Neural progenitor cell (in vitro differentiated cells): ENCODE measurements at regions not wholly inside any gene's neighbourhood (a gene's known extent, or its start where the extent isn't known, plus 50 kb on each side); places are given as distances from the start of the nearest gene placed in this dataset.
"Not testable (repeated sequence)": the region's sequence is repeated elsewhere in the genome, so short reads cannot be mapped to it uniquely, and the experiment has no call there.

Source experiments
- DNase-seq: peaks from one replicate; pipeline ENCODE4 v3.0.0-alpha.2; 2016; ENCODE audit warnings: low spot score
- H2AFZ ChIP-seq: fragments of 200-600 bp; sonication (generic); replicated peaks from 2 replicates; pipeline ENCODE4 v1.6.1; 2016; ENCODE audit warnings: antibody characterized with exemption
- H3F3A ChIP-seq: fragments of 200-600 bp; sonication (generic); 2 replicates; pipeline ENCODE4 v1.6.1; 2016; ENCODE audit warnings: antibody characterized with exemption, low read depth
- H3K27ac ChIP-seq: fragments of 200-600 bp; sonication (generic); 2 replicates; pipeline ENCODE4 v1.5.1; 2016; ENCODE audit warnings: mild to moderate bottlenecking
- H3K27me3 ChIP-seq: fragments of 200-600 bp; sonication (generic); 2 replicates; pipeline ENCODE4 v1.6.1; 2016; ENCODE audit warnings: mild to moderate bottlenecking, moderate library complexity
- H3K36me3 ChIP-seq: fragments of 200-600 bp; sonication (generic); 2 replicates; pipeline ENCODE4 v1.5.1; 2016
- H3K4me1 ChIP-seq: fragments of 200-600 bp; sonication (generic); 2 replicates; pipeline ENCODE4 v1.6.1; 2016; ENCODE audit warnings: mixed run types
- H3K4me2 ChIP-seq: fragments of 200-600 bp; sonication (generic); 2 replicates; pipeline ENCODE4 v1.6.1; 2016
- H3K4me3 ChIP-seq: fragments of 200-600 bp; sonication (generic); 2 replicates; pipeline ENCODE4 v1.5.1; 2016
- H3K79me2 ChIP-seq: fragments of 200-600 bp; sonication (generic); 2 replicates; pipeline ENCODE4 v1.6.1; 2016; ENCODE audit warnings: low read depth
- H3K9ac ChIP-seq: fragments of 200-600 bp; sonication (generic); 2 replicates; pipeline ENCODE4 v1.6.1; 2016
- H3K9me3 ChIP-seq: fragments of 200-600 bp; sonication (generic); 2 replicates; pipeline ENCODE4 v1.5.1; 2016; ENCODE audit warnings: low read depth
- H4K20me1 ChIP-seq: fragments of 200-600 bp; sonication (generic); 2 replicates; pipeline ENCODE4 v1.6.1; 2016; ENCODE audit warnings: low read depth
- H3K27ac Mint-ChIP-seq: 3 replicates; pipeline ENCODE4 v1.8.0; 2021; ENCODE audit warnings: mixed read lengths
- H3K27me3 Mint-ChIP-seq: 2 replicates; pipeline ENCODE4 v1.8.0; 2022; ENCODE audit warnings: low read depth, mild to moderate bottlenecking, inconsistent platforms, moderate library complexity, mixed read lengths; ENCODE audit not compliant: insufficient read depth
- H3K36me3 Mint-ChIP-seq: 3 replicates; pipeline ENCODE4 v1.8.0; 2021; ENCODE audit warnings: mixed read lengths
- H3K4me1 Mint-ChIP-seq: 3 replicates; pipeline ENCODE4 v1.8.0; 2021; ENCODE audit warnings: mixed read lengths
- H3K4me3 Mint-ChIP-seq: 3 replicates; pipeline ENCODE4 v1.8.0; 2021; ENCODE audit warnings: mild to moderate bottlenecking, moderate library complexity, mixed read lengths
- H3K9me3 Mint-ChIP-seq: 3 replicates; pipeline ENCODE4 v1.8.0; 2020; ENCODE audit warnings: mixed read lengths
- EZH2 ChIP-seq: fragments of 200-600 bp; sonication (generic); IDR thresholded peaks from 2 replicates; pipeline ENCODE4 v1.6.1; 2017; ENCODE audit warnings: antibody characterized with exemption, mild to moderate bottlenecking, moderate library complexity
- EZH2phosphoT487 ChIP-seq: fragments of 200-600 bp; sonication (generic); IDR thresholded peaks from 2 replicates; pipeline ENCODE4 v1.6.1; 2017; ENCODE audit warnings: antibody characterized with exemption
- TF ChIP-seq, protein P1 (sequence below): fragments of 200-600 bp; sonication (generic); IDR thresholded peaks from 2 replicates; pipeline ENCODE4 v1.5.1; 2017; ENCODE audit warnings: antibody characterized with exemption, mild to moderate bottlenecking

DNA sequence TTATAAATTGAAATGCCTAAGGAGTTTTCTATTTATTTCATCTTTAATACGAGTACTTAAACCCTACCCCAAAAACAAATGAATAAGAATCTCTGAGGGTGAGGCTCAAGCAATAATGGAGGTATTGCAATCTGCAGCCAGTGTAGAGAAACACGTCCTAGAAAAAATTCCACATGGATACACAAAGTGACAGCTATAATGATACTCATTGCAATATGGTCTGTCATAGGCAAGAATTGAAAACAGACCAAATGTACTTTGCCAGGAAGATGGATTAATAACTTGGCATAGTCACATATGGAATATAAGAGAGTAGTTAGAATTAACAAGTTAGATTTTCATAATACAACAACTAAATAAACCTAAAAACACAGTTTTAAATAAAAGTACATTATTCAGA is 440.1 kb upstream of the STEAP1 start:
- Histone ChIP-seq H3K79me2 (no peaks in the 10 kb centered on the region), H3K9me3 (no peaks in the 10 kb centered on the region), H4K20me1 (no peaks in the 10 kb centered on the region), H3K27me3 (no peaks in the 10 kb centered on the region), H3K9ac (no peak overlapping the region), H3K27ac (no peak overlapping the region), H2AFZ (no peak overlapping the region), H3F3A (no peaks in the 10 kb centered on the region), H3K4me3 (no peak overlapping the region), H3K36me3 (no peaks in the 10 kb centered on the region), H3K4me2 (no peak overlapping the region), H3K4me1 (no peaks in the 10 kb centered on the region)
- no peaks in the 10 kb centered on the region for H3K4me1 Mint-ChIP-seq
- no peaks in the 10 kb centered on the region for H3K27me3 Mint-ChIP-seq
- H3K27ac Mint-ChIP-seq, result no peak overlapping the region
- no peak overlapping the region for H3K4me3 Mint-ChIP-seq
- no peaks in the 10 kb centered on the region for H3K9me3 Mint-ChIP-seq
- no peaks in the 10 kb centered on the region for H3K36me3 Mint-ChIP-seq
- TF ChIP-seq EZH2phosphoT487 (no peak), EZH2 (no peak)
- TF ChIP-seq, protein P1, sequence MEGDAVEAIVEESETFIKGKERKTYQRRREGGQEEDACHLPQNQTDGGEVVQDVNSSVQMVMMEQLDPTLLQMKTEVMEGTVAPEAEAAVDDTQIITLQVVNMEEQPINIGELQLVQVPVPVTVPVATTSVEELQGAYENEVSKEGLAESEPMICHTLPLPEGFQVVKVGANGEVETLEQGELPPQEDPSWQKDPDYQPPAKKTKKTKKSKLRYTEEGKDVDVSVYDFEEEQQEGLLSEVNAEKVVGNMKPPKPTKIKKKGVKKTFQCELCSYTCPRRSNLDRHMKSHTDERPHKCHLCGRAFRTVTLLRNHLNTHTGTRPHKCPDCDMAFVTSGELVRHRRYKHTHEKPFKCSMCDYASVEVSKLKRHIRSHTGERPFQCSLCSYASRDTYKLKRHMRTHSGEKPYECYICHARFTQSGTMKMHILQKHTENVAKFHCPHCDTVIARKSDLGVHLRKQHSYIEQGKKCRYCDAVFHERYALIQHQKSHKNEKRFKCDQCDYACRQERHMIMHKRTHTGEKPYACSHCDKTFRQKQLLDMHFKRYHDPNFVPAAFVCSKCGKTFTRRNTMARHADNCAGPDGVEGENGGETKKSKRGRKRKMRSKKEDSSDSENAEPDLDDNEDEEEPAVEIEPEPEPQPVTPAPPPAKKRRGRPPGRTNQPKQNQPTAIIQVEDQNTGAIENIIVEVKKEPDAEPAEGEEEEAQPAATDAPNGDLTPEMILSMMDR, result no peak
- no peak for DNase-seq

DNA sequence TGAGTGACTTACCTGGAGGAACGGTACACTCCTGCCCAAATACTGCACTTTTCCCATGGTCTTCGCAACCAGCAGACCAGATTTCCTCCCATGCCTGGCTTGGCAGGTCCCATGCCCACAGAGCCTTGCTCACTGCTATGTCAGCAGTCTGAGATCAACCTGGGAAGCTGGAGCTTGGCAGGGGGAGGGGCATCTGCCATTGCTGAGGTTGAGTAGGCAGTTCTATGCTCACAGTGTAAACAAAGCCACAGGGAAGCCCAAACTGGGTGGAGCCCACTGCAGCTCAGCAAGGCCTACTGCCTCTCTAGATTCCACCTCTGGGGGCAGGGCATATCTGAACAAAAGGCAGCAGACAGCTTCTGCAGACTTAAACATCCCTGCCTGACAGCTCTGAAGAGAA is 435.3 kb upstream of the STEAP1 start:
- peak overlapping the region; percentile 41 for H2AFZ ChIP-seq
- H3K36me3 Mint-ChIP-seq, H3K27me3 ChIP-seq, H3K4me1 ChIP-seq, H4K20me1 ChIP-seq, H3K9ac ChIP-seq, H3K27me3 Mint-ChIP-seq, H3K36me3 ChIP-seq, H3K4me1 Mint-ChIP-seq, H3K79me2 ChIP-seq, H3F3A ChIP-seq, H3K9me3 ChIP-seq, H3K9me3 Mint-ChIP-seq, H3K4me3 Mint-ChIP-seq, H3K4me3 ChIP-seq, H3K27ac Mint-ChIP-seq, H3K4me2 ChIP-seq, H3K27ac ChIP-seq: not testable (repeated sequence)
- DNase-seq, result peak; percentile 46

DNA sequence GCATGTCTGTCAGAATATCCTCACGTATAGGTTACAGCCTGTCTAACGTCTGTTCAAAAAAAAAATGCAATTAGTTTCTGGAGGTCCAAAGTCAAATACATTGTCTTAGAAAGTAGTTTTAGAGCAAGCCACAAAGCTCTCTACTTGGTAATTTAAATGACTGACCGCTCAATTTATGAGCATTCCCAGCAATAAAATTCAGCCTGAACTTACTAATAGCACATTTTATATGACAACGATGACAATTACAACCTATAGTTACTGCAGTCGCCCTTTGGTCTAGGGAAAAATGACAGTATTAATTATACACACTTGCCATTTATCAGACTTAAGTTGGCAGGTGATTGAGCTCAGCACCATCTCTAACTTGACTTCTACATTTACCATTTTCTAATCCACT is 425.8 kb upstream of the STEAP1 start:
- Mint-ChIP-seq H3K27me3 (peaks cover 3% of the 10 kb centered on the region), H3K4me1 (no peaks in the 10 kb centered on the region), H3K4me3 (no peak overlapping the region), H3K27ac (no peak overlapping the region), H3K9me3 (no peaks in the 10 kb centered on the region), H3K36me3 (no peaks in the 10 kb centered on the region)
- H3K36me3 ChIP-seq, result no peaks in the 10 kb centered on the region
- H3F3A ChIP-seq, result no peaks in the 10 kb centered on the region
- no peak for DNase-seq
- no peak overlapping the region for H3K27ac ChIP-seq
- H3K9me3 ChIP-seq, result no peaks in the 10 kb centered on the region
- no peaks in the 10 kb centered on the region for H4K20me1 ChIP-seq
- no peaks in the 10 kb centered on the region for H3K79me2 ChIP-seq
- H3K4me2 ChIP-seq, result no peak overlapping the region
- no peak for TF ChIP-seq EZH2
- TF ChIP-seq, protein P1, result no peak
- no peak for TF ChIP-seq EZH2phosphoT487
- no peak overlapping the region for H3K9ac ChIP-seq
- no peaks in the 10 kb centered on the region for H3K4me1 ChIP-seq
- H3K4me3 ChIP-seq, result no peak overlapping the region
- no peaks in the 10 kb centered on the region for H3K27me3 ChIP-seq
- H2AFZ ChIP-seq, result no peak overlapping the region

DNA sequence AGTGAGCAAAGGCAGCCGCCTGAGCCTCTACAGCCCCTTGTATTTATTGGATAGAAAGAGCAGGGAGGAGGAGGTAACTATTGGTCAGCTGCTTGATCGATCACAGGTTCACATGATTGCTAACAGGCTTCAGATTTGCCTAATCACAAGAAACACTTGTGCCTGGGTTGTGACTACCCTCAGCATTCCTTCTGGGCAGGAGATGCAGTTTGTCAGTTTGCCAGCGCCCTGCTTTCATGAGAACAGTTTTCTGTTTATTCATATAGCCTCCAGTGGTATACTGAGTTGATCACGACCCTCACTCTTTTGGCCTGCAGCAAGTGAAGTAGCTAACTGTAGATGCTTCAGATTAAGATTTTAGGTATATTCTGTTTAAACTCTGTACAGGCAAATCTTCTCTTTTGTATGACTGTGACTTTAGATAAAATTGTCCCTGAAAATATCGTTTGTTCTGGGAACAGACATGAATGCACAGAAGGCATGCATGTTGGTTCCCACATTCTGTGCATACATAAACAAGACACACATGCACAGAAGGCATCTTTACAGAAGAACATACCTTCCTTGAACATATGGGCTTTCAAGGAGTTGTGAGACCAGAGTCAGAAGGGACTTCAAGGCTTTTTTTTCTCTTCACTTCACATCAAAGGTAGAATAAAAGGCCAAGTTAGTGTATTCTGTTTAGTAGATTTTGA is 422.4 kb upstream of the STEAP1 start:
- Histone ChIP-seq H3K36me3 (no peaks in the 10 kb centered on the region), H3K9ac (no peak overlapping the region), H2AFZ (peak overlapping the region; percentile 34), H3K4me3 (no peak overlapping the region), H3K9me3 (no peaks in the 10 kb centered on the region), H3K4me1 (no peaks in the 10 kb centered on the region), H3K27ac (no peak overlapping the region), H3K4me2 (no peak overlapping the region), H3K79me2 (no peaks in the 10 kb centered on the region), H3K27me3 (no peaks in the 10 kb centered on the region), H3F3A (no peaks in the 10 kb centered on the region), H4K20me1 (no peaks in the 10 kb centered on the region)
- TF ChIP-seq, protein P1, result no peak
- TF ChIP-seq EZH2phosphoT487 (no peak), EZH2 (no peak)
- no peak overlapping the region for H3K4me3 Mint-ChIP-seq
- no peaks in the 10 kb centered on the region for H3K4me1 Mint-ChIP-seq
- peaks cover 2% of the 10 kb centered on the region for H3K9me3 Mint-ChIP-seq
- peaks cover 3% of the 10 kb centered on the region for H3K27me3 Mint-ChIP-seq
- no peak overlapping the region for H3K27ac Mint-ChIP-seq
- DNase-seq, result no peak
- H3K36me3 Mint-ChIP-seq, result no peaks in the 10 kb centered on the region
